Activated naive CD8-positive, alpha-beta T cell treated with anti-CD3 and anti-CD28 coated beads, Interleukin-2, amount 50 U/mL, for 24 hours (primary cell): ENCODE measurements at regions not wholly inside any gene's neighbourhood (a gene's known extent, or its start where the extent isn't known, plus 50 kb on each side); places are given as distances from the start of the nearest gene placed in this dataset.

Source experiments
- ATAC-seq: fragments of 150-1000 bp; cut with Tn5 transposase; one replicate; pipeline ENCODE4 v1.10.0; 2021
- DNase-seq: peaks from one replicate; pipeline ENCODE4 v3.0.0; 2021
- H3K27ac Mint-ChIP-seq: one replicate; pipeline ENCODE4 v1.8.0; 2021; ENCODE audit warnings: mild to moderate bottlenecking, mixed read lengths
- H3K27me3 Mint-ChIP-seq: one replicate; pipeline ENCODE4 v1.8.0; 2021; ENCODE audit warnings: mixed read lengths
- H3K36me3 Mint-ChIP-seq: one replicate; pipeline ENCODE4 v1.8.0; 2021; ENCODE audit warnings: low read depth, mixed read lengths
- H3K4me1 Mint-ChIP-seq: one replicate; pipeline ENCODE4 v1.8.0; 2021; ENCODE audit warnings: mixed read lengths
- H3K4me3 Mint-ChIP-seq: one replicate; pipeline ENCODE4 v1.8.0; 2021; ENCODE audit warnings: mild to moderate bottlenecking, moderate library complexity, mixed read lengths
- H3K9me3 Mint-ChIP-seq: one replicate; pipeline ENCODE4 v1.8.0; 2021; ENCODE audit warnings: mixed read lengths

GRCh38 chr4:32043248-32043633 lies 1323.1 kb downstream of the PCDH7 start:
- H3K4me1 Mint-ChIP-seq = no peaks in the 10 kb centered on the region
- no peak overlapping the region for H3K27ac Mint-ChIP-seq
- no peaks in the 10 kb centered on the region for H3K27me3 Mint-ChIP-seq
- no peak overlapping the region for H3K4me3 Mint-ChIP-seq
- peaks cover 11% of the 10 kb centered on the region for H3K9me3 Mint-ChIP-seq
- ATAC-seq = no peak
- DNase-seq = no peak
- no peaks in the 10 kb centered on the region for H3K36me3 Mint-ChIP-seq

DNA sequence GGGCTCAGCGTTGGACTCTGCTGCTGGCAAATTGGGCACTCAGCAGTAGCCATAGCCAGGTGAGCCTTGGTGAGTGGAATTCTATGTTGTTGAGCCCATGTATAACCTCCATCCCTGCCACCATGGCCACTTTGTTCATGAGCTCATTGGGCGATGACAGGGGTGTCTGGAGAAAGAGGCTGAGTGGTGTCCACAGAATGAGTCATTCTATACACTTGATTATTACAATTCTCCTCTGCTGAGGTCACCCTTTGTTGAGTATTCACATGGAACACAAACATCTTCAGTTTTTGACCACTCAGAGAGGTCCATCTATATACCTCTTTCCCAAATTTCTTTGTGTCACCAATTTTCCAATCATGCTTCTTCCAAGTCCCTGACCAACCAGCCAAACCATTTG lies 1341.7 kb downstream of the PCDH7 start:
- Mint-ChIP-seq H3K4me1 (no peaks in the 10 kb centered on the region), H3K9me3 (no peaks in the 10 kb centered on the region), H3K4me3 (no peak overlapping the region), H3K36me3 (no peaks in the 10 kb centered on the region), H3K27ac (no peak overlapping the region), H3K27me3 (no peaks in the 10 kb centered on the region)
- no peak for ATAC-seq
- DNase-seq = no peak

DNA sequence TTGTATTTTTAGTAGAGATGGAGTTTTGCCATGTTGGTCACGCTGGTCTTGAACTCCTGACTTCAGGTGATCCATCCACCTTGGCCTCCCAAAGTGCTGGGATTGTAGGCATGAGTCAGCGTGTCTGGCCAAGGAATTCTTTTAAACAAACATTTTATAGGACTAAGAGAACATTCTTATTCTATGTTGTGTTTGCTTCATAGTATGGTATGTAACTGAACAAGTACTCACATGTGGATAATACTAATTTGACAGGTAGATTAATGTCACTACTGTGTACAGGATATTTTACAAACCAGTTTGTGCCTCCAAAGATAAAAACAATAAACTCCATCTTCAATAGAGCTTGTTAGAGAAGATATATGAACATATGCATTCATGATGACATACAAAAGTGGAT lies 1353.4 kb downstream of the PCDH7 start:
- no peaks in the 10 kb centered on the region for H3K36me3 Mint-ChIP-seq

DNA sequence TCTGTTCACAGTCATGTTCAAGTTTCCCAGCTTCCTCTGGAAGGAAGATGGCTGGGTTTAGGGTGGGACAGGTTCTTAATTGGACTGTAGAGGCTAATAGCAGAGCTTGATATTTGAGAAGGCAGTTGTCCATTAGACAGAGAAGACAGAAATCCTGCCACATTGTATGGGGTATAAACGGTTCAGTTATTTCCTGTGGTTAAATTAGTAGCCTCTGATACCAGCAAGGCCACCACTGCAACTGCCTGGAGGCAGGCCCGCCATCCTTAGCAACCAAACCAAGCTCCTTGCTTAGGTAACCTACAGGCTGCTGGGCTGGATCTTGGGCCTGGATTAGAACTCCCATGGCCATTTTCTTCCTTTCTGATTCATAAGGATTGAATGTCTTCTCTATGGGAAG lies 1367.0 kb downstream of the PCDH7 start:
- no peaks in the 10 kb centered on the region for H3K4me1 Mint-ChIP-seq
- ATAC-seq = no peak
- H3K4me3 Mint-ChIP-seq = no peak overlapping the region
- no peak overlapping the region for H3K27ac Mint-ChIP-seq
- no peaks in the 10 kb centered on the region for H3K36me3 Mint-ChIP-seq
- DNase-seq = no peak
- no peaks in the 10 kb centered on the region for H3K27me3 Mint-ChIP-seq
- H3K9me3 Mint-ChIP-seq = peaks cover 15% of the 10 kb centered on the region

More for the DNA sequence above, 1353.4 kb downstream of the PCDH7 start:
- Mint-ChIP-seq H3K9me3 (peaks cover 10% of the 10 kb centered on the region), H3K4me3 (no peak overlapping the region), H3K27ac (no peak overlapping the region), H3K27me3 (no peaks in the 10 kb centered on the region), H3K4me1 (no peaks in the 10 kb centered on the region)
- DNase-seq (no peak), ATAC-seq (no peak)

GRCh38 chr4:32094987-32095386 lies 1374.8 kb downstream of the PCDH7 start:
- Mint-ChIP-seq H3K27ac (no peak overlapping the region), H3K9me3 (peaks cover 4% of the 10 kb centered on the region), H3K27me3 (no peaks in the 10 kb centered on the region), H3K36me3 (no peaks in the 10 kb centered on the region), H3K4me3 (no peak overlapping the region), H3K4me1 (no peaks in the 10 kb centered on the region)
- DNase-seq (no peak), ATAC-seq (no peak)

GRCh38 chr4:32102896-32103295 lies 1382.7 kb downstream of the PCDH7 start:
- ATAC-seq (no peak), DNase-seq (no peak)
- Mint-ChIP-seq H3K4me3 (no peak overlapping the region), H3K4me1 (no peaks in the 10 kb centered on the region), H3K9me3 (peaks cover 10% of the 10 kb centered on the region), H3K36me3 (no peaks in the 10 kb centered on the region), H3K27ac (no peak overlapping the region), H3K27me3 (no peaks in the 10 kb centered on the region)

GRCh38 chr4:32106767-32107166 lies 1386.6 kb downstream of the PCDH7 start:
- ATAC-seq = no peak
- Mint-ChIP-seq H3K4me1 (no peaks in the 10 kb centered on the region), H3K36me3 (no peaks in the 10 kb centered on the region), H3K27me3 (no peaks in the 10 kb centered on the region), H3K9me3 (peaks cover 13% of the 10 kb centered on the region), H3K27ac (no peak overlapping the region), H3K4me3 (no peak overlapping the region)
- no peak for DNase-seq

DNA sequence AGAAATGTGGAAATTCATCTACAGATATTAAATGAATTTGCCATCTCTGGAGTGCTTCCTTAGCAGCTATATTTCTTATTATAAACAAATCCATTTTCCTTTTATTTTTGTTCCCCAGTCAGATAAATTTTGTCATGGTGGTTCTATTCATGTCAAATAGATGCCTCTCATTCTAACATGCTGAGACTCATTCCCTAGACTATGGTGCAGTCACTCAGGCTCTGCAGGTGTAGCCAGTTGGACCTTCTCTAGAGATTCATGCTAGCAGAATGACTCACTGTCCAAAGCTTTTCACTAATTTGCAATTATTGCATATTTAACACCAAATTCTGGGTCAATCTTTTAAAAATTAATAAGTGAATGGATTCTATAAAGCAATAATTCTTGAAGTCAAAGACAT lies 1392.7 kb downstream of the PCDH7 start:
- no peak for ATAC-seq
- H3K27ac Mint-ChIP-seq = no peak overlapping the region
- H3K4me1 Mint-ChIP-seq = no peaks in the 10 kb centered on the region
- no peaks in the 10 kb centered on the region for H3K27me3 Mint-ChIP-seq
- no peak for DNase-seq
- H3K4me3 Mint-ChIP-seq = no peak overlapping the region
- peaks cover 3% of the 10 kb centered on the region for H3K9me3 Mint-ChIP-seq
- H3K36me3 Mint-ChIP-seq = no peaks in the 10 kb centered on the region

- Mint-ChIP-seq H3K36me3 (no peaks in the 10 kb centered on the region), H3K27ac (no peak overlapping the region), H3K4me3 (no peak overlapping the region), H3K4me1 (no peaks in the 10 kb centered on the region), H3K9me3 (peaks cover 3% of the 10 kb centered on the region), H3K27me3 (no peaks in the 10 kb centered on the region)
- ATAC-seq (no peak), DNase-seq (no peak)
Measured at GRCh38 chr4:32117693-32118092, 1397.5 kb downstream of the PCDH7 start.

DNA sequence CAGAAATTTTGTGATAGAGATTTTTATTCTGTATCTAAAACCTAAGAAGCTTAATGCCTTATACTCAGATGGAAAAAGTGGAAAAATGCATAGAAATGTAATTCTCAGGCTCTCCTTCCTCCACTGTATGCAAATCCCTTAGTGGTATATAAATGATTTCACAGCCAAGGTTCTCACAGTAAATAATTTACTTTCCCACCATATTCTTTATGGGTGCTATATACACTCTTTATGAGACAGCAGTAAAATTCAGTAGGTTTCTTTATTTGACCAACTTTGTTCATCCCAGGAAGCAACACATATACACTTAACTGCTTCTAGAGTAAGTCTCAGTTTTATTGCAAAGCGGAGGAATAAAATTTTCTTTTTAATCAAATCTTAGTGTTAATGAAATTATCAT lies 1399.7 kb downstream of the PCDH7 start:
- Mint-ChIP-seq H3K36me3 (no peaks in the 10 kb centered on the region), H3K4me3 (no peak overlapping the region), H3K4me1 (no peaks in the 10 kb centered on the region), H3K9me3 (peaks cover 3% of the 10 kb centered on the region), H3K27me3 (no peaks in the 10 kb centered on the region), H3K27ac (no peak overlapping the region)
- ATAC-seq (no peak), DNase-seq (no peak)

DNA sequence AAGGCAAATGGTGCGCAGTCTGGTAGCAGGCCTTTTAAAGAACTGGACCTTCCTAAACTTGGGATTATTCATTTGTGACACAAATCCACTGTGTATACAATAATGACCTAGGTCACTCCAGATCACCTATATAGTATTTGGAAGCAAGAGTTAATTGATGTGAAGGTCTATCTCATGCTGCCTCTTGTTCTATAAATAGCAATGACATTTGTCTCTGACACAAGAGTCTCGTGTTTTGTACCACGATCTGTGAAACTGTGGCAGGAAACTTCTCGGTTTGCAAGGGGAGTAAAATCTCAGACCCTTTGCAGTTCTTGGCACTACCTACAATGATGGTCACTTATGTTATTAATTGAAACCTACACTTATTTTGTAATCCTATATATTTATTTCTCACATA lies 1408.4 kb downstream of the PCDH7 start:
- Mint-ChIP-seq H3K4me1 (no peaks in the 10 kb centered on the region), H3K27ac (no peak overlapping the region), H3K27me3 (no peaks in the 10 kb centered on the region)

DNA sequence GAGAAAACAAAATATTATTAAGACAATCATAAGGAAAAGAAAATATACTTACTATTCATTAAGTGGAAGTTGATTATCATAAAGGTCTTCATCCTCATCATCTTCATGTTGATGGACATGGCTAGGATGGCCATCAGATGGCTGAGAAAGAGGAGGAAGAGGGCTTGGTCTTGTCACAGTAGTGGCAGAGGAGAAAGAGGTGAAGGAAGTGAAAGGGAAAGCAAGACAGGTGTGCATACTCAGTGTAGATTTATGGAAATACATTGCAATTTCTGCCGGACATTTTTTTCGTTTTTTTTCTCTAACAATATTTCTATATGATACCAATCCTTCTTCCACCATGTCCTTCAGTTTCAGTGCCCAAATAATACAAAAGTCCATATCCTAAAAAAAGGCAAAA lies 1409.8 kb downstream of the PCDH7 start:
- peaks cover 15% of the 10 kb centered on the region for H3K9me3 Mint-ChIP-seq
- DNase-seq (no peak), ATAC-seq (no peak)
- no peak overlapping the region for H3K4me3 Mint-ChIP-seq
- H3K27me3 Mint-ChIP-seq = no peaks in the 10 kb centered on the region
- H3K4me1 Mint-ChIP-seq = no peaks in the 10 kb centered on the region
- H3K27ac Mint-ChIP-seq = no peak overlapping the region
- no peaks in the 10 kb centered on the region for H3K36me3 Mint-ChIP-seq

More for the DNA sequence above, 1408.4 kb downstream of the PCDH7 start:
- ATAC-seq (no peak), DNase-seq (no peak)
- Mint-ChIP-seq H3K4me3 (no peak overlapping the region), H3K9me3 (peaks cover 15% of the 10 kb centered on the region), H3K36me3 (no peaks in the 10 kb centered on the region)

DNA sequence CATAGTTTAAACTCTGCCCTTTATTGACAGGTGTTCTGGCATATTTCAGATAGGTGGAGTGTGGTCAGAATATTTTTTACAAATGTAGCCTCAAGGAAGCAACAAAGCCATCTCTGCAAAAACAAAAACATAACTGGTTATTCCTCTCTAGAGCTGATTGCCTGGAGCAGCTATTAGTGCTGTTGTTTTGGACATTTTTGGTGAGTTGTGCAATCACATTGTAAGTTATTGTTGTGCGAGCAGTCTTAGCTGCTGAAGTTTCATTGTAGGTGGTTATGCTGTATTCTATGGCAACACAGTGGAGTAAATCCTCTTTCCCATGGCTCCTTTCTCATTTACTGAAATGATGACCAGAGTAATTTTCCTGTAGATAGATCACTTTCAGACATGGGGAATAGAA lies 1413.0 kb downstream of the PCDH7 start:
- Mint-ChIP-seq H3K9me3 (peaks cover 14% of the 10 kb centered on the region), H3K36me3 (no peaks in the 10 kb centered on the region), H3K4me1 (no peaks in the 10 kb centered on the region), H3K4me3 (no peak overlapping the region), H3K27me3 (no peaks in the 10 kb centered on the region), H3K27ac (no peak overlapping the region)
- no peak for DNase-seq
- no peak for ATAC-seq

DNA sequence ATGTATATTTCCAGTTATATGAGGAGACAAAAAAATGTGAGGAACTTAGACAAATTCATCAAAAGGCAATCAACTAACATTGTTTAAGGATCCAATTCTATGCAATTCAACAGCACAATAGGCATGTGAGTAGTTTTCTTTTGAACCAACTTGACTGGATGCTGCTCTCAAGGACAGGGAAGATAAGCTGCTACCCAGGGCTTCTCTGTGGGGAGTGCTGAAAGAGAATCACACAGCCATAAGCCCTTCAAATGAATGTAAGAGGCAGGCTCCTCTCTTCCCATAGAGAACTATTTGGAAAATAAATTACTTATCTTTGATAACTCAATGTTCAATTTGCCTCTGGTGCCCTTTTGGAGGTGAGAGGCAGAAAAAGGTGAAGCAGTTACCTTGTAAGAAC lies 1413.6 kb downstream of the PCDH7 start:
- no peak for DNase-seq
- ATAC-seq = no peak
- no peak overlapping the region for H3K4me3 Mint-ChIP-seq
- no peak overlapping the region for H3K27ac Mint-ChIP-seq
- no peaks in the 10 kb centered on the region for H3K36me3 Mint-ChIP-seq
- no peaks in the 10 kb centered on the region for H3K27me3 Mint-ChIP-seq
- H3K9me3 Mint-ChIP-seq = peaks cover 14% of the 10 kb centered on the region
- no peaks in the 10 kb centered on the region for H3K4me1 Mint-ChIP-seq

DNA sequence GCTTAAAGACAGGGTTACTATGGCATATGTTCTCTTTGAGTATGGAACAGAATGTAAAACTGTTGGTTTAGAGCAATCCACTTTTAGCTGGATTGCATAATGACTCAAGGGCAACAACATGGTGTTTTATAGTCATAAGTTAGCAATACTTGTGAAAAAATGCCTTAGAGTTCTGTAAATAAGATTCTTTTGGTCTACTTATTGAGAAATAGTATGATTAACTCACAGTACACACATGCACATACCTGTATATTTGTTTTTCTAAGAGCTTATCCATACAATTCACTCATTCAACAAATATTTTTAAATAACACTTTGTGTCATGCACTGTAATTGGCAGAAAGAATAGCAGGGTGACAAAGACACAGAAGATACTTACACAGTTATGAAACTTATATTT lies 1415.5 kb downstream of the PCDH7 start:
- DNase-seq (no peak), ATAC-seq (no peak)
- H3K36me3 Mint-ChIP-seq = no peaks in the 10 kb centered on the region
- no peaks in the 10 kb centered on the region for H3K27me3 Mint-ChIP-seq
- no peaks in the 10 kb centered on the region for H3K4me1 Mint-ChIP-seq
- no peak overlapping the region for H3K4me3 Mint-ChIP-seq
- peaks cover 14% of the 10 kb centered on the region for H3K9me3 Mint-ChIP-seq
- H3K27ac Mint-ChIP-seq = no peak overlapping the region

- Mint-ChIP-seq H3K27ac (no peak overlapping the region), H3K36me3 (no peaks in the 10 kb centered on the region), H3K4me1 (no peaks in the 10 kb centered on the region), H3K27me3 (no peaks in the 10 kb centered on the region), H3K4me3 (no peak overlapping the region), H3K9me3 (peaks cover 12% of the 10 kb centered on the region)
- DNase-seq (no peak), ATAC-seq (no peak)
Measured at GRCh38 chr4:32136081-32136787, 1416.1 kb downstream of the PCDH7 start.
